ENCODE measurements at regions not wholly inside any gene's neighbourhood (a gene's known extent, or its start where the extent isn't known, plus 50 kb on each side); places are given as distances from the start of the nearest gene placed in this dataset.

DNA sequence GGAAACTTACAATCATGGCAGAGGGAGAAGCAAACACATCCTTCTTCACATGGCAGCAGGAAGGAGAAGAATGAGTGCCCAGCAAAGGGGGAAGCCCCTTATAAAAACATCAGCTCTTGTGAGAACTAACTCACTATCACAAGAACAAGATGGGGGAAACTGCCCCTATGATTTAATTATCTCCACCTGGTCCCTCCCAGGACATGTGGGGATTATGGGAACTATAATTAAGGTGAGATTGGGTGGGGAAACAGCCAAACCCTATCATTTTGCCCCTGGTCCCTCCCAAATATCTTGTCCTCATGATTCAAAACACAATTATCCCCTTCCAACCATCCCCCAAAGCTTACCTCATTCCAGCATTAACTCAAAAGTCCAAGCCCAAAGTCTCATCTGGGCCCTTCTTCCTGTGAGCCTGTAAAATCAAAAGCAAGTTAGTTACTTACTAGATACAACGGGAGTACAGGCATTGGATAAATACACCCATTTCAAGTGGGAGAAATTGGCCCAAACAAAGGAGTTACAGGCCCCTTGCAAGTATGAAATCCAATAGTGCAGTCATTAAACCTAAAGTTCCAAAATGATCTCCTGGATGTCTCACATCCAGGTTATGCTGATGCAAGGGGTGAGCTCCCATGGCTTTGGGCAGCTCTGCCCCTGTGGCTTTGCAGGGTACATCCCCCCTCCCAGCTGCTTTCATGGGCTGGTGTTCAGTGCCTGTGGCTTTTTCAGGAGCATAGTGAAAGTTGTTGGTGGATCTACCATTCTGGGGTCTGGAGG lies 122.3 kb downstream of the MYCN start:
- ATAC-seq, result no peak
- TF ChIP-seq ZNF565 (CRISPR knock-in tag; conservative IDR thresholded peaks at IDR 0.05; ENCODE audit: low read depth) (no peak), TOX (CRISPR knock-in tag; IDR thresholded peaks at IDR 0.05; ENCODE audit: borderline replicate concordance) (no peak), ZNF8 (CRISPR knock-in tag; IDR thresholded peaks at IDR 0.05) (no peak)
- TF ChIP-seq, protein P1, sequence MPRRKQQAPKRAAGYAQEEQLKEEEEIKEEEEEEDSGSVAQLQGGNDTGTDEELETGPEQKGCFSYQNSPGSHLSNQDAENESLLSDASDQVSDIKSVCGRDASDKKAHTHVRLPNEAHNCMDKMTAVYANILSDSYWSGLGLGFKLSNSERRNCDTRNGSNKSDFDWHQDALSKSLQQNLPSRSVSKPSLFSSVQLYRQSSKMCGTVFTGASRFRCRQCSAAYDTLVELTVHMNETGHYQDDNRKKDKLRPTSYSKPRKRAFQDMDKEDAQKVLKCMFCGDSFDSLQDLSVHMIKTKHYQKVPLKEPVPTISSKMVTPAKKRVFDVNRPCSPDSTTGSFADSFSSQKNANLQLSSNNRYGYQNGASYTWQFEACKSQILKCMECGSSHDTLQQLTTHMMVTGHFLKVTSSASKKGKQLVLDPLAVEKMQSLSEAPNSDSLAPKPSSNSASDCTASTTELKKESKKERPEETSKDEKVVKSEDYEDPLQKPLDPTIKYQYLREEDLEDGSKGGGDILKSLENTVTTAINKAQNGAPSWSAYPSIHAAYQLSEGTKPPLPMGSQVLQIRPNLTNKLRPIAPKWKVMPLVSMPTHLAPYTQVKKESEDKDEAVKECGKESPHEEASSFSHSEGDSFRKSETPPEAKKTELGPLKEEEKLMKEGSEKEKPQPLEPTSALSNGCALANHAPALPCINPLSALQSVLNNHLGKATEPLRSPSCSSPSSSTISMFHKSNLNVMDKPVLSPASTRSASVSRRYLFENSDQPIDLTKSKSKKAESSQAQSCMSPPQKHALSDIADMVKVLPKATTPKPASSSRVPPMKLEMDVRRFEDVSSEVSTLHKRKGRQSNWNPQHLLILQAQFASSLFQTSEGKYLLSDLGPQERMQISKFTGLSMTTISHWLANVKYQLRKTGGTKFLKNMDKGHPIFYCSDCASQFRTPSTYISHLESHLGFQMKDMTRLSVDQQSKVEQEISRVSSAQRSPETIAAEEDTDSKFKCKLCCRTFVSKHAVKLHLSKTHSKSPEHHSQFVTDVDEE (CRISPR knock-in tag; IDR thresholded peaks at IDR 0.05), result no peak

DNA sequence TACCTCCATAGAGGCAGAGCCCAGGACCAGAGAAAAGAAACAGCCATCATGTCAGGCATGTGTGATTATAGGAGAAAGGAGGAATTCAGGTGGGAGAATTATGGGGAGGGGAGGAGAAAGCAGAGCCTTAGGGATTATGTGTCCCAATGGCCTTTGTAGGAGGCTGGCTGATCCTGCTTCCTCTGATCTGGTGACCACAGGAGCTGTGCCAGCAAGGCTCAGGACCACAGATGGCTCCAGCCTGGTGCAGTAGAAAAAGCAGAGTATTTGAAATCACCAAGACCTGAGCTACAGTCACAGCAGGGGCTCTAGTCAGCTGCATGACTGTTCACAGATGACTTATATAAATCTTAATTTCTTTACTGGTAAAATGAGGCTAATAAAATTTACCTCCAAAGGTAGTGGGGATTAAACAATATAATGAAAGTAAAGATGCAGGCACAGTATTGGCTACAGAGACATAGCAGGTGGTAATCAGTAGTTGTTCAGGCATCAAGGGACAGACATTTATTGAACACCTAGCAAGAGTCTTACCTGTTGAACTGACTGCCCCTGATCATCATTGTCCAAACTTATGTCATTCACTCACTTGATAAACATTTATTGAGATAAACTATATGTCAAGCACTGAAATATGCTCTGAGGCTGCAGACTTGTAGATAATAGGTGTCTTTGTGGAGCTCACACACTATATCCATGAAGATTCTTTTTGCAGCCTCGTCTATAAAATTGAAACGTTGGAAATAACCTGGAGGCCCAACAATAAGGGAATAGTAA lies 121.3 kb downstream of the MYCN start:
- TF ChIP-seq ZNF565 (CRISPR knock-in tag; conservative IDR thresholded peaks at IDR 0.05; ENCODE audit: low read depth), result no peak
- TF ChIP-seq, protein P2, sequence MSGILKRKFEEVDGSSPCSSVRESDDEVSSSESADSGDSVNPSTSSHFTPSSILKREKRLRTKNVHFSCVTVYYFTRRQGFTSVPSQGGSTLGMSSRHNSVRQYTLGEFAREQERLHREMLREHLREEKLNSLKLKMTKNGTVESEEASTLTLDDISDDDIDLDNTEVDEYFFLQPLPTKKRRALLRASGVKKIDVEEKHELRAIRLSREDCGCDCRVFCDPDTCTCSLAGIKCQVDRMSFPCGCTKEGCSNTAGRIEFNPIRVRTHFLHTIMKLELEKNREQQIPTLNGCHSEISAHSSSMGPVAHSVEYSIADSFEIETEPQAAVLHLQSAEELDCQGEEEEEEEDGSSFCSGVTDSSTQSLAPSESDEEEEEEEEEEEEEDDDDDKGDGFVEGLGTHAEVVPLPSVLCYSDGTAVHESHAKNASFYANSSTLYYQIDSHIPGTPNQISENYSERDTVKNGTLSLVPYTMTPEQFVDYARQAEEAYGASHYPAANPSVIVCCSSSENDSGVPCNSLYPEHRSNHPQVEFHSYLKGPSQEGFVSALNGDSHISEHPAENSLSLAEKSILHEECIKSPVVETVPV (CRISPR knock-in tag; IDR thresholded peaks at IDR 0.05), result no peak
- no peak for TF ChIP-seq CREB5 (CRISPR knock-in tag; IDR thresholded peaks at IDR 0.05; ENCODE audit: low read depth)
- TF ChIP-seq, protein P3, sequence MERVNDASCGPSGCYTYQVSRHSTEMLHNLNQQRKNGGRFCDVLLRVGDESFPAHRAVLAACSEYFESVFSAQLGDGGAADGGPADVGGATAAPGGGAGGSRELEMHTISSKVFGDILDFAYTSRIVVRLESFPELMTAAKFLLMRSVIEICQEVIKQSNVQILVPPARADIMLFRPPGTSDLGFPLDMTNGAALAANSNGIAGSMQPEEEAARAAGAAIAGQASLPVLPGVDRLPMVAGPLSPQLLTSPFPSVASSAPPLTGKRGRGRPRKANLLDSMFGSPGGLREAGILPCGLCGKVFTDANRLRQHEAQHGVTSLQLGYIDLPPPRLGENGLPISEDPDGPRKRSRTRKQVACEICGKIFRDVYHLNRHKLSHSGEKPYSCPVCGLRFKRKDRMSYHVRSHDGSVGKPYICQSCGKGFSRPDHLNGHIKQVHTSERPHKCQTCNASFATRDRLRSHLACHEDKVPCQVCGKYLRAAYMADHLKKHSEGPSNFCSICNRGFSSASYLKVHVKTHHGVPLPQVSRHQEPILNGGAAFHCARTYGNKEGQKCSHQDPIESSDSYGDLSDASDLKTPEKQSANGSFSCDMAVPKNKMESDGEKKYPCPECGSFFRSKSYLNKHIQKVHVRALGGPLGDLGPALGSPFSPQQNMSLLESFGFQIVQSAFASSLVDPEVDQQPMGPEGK (CRISPR knock-in tag; IDR thresholded peaks at IDR 0.05; ENCODE audit: borderline replicate concordance), result no peak
- no peak for TF ChIP-seq ZFP30 (CRISPR knock-in tag; IDR thresholded peaks at IDR 0.05)
- TF ChIP-seq TOX (CRISPR knock-in tag; IDR thresholded peaks at IDR 0.05; ENCODE audit: borderline replicate concordance), result no peak
- TF ChIP-seq ZC3H10 (CRISPR knock-in tag; IDR thresholded peaks at IDR 0.05), result no peak
- TF ChIP-seq, protein P1 (CRISPR knock-in tag; IDR thresholded peaks at IDR 0.05), result no peak
- no peak for TF ChIP-seq OSR1 (CRISPR knock-in tag; IDR thresholded peaks at IDR 0.05)
- TF ChIP-seq CSDC2 (CRISPR knock-in tag; IDR thresholded peaks at IDR 0.05), result no peak
- no peak for TF ChIP-seq SNAI2 (CRISPR knock-in tag; IDR thresholded peaks at IDR 0.05)
- no peak for TF ChIP-seq GLIS3 (CRISPR knock-in tag; IDR thresholded peaks at IDR 0.05)
- no peak for TF ChIP-seq ISL1 (CRISPR knock-in tag; IDR thresholded peaks at IDR 0.05)
- TF ChIP-seq, protein P4, sequence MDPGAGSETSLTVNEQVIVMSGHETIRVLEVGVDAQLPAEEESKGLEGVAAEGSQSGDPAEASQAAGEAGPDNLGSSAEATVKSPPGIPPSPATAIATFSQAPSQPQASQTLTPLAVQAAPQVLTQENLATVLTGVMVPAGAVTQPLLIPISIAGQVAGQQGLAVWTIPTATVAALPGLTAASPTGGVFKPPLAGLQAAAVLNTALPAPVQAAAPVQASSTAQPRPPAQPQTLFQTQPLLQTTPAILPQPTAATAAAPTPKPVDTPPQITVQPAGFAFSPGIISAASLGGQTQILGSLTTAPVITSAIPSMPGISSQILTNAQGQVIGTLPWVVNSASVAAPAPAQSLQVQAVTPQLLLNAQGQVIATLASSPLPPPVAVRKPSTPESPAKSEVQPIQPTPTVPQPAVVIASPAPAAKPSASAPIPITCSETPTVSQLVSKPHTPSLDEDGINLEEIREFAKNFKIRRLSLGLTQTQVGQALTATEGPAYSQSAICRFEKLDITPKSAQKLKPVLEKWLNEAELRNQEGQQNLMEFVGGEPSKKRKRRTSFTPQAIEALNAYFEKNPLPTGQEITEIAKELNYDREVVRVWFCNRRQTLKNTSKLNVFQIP (CRISPR knock-in tag; IDR thresholded peaks at IDR 0.05; ENCODE audit: borderline replicate concordance, low read depth), result no peak
- TF ChIP-seq BACH2 (CRISPR knock-in tag; IDR thresholded peaks at IDR 0.05; ENCODE audit: borderline replicate concordance), result no peak
- no peak for TF ChIP-seq ARNTL (CRISPR knock-in tag; IDR thresholded peaks at IDR 0.05; ENCODE audit: borderline replicate concordance, low read depth)
- no peak for ATAC-seq
